ENCODE measurements at regions not wholly inside any gene's neighbourhood (a gene's known extent, or its start where the extent isn't known, plus 50 kb on each side); places are given as distances from the start of the nearest gene placed in this dataset.
"Not testable (repeated sequence)": the region's sequence is repeated elsewhere in the genome, so short reads cannot be mapped to it uniquely, and the experiment has no call there.

DNA sequence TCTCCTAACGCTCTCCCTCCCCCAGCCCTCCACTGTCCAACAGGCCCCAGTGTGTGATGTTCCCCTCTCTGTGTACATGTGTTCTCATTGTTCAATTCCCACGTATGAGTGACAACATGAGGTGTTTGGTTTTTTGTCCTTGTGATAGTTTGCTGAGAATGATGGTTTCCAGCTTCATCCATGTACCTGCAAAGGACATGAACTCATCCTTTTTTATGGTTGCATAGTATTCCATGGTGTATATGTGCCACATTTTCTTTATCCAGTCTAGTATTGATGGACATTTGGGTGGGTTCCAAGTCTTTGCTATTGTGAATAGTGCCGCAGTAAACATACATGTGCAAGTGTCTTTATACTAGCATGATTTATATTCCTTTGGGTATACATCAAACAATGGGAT is 347.4 kb downstream of the MAGEE1 start:
- DNase-seq (ENCODE audit: low read depth in 2 of 3, low spot score in 2 of 3), result not testable (repeated sequence)

DNA sequence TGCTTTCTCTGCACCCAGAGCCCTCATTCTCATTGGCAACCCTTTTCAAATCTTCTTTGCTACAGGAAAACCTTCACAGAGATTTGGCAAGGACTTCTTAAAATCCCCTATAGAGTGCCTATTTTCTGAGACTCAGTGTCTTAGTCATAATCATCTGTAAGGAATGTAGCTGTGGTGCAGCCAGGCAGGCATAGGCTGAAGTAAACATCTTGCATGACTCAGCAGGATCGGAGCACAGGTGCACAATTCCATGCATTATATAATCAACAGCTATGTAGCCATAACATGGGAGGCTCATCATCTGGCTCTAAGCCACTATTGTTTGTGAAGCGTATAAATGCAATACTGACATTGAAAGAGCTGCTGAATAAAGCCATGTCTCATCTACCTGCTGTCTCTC is 368.8 kb downstream of the MAGEE1 start:
- DNase-seq (ENCODE audit: low read depth in 2 of 3, low spot score in 2 of 3), result no peak

DNA sequence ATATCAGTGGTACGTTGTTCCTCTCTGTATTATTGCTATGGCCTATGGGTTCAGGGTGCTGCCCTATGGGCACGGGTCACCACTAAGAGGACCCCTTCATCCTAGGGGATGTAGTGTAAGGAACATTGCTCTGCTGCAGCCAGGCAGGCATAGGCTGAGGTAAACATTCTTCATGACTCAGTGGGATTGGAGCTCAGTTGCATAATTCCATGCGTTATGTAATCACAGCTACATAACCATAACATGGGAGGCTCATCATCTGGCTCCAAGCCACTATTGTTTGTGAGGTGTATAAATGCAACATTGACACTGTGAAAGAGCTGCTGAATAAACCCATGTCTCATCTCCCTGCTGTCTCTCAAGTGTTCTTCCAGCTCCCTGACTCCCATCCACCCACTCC is 375.2 kb downstream of the MAGEE1 start:
- no peak for DNase-seq (ENCODE audit: low read depth in 2 of 3, low spot score in 2 of 3)

DNA sequence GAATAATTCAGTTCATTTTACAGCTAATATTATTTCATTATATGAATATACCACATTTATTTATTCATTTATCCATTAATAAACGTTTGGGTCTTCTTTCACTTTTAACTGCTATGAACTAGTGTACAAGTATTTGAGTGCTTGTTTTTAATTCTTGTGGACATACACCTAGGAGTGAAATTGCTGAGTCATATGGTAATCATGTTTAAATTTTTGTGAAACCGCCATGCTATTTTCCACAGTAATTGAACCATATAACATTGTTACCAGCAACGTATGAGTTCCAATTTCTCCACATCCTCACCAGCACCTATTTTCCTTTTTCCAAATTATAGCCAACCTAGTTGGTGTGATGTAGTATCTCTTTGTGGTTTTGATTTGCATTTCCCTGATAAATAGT is 388.2 kb downstream of the MAGEE1 start:
- no peak for DNase-seq (ENCODE audit: low read depth in 2 of 3, low spot score in 2 of 3)

DNA sequence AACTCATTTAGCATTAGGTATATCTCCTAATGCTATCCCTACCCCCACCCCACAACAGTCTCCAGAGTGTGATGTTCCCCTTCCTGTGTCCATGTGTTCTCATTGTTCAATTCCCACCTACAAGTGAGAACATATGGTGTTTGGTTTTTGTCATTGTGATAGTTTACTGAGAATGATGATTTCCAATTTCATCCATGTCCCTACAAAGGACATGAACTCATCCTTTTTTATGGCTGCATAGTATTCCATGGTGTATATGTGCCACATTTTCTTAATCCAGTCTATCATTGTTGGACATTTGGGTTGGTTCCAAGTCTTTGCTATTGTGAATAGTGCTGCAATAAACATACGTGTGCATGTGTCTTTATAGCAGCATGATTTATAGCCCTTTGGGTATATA is 389.8 kb downstream of the MAGEE1 start:
- DNase-seq (ENCODE audit: low read depth in 2 of 3, low spot score in 2 of 3), result not testable (repeated sequence)

DNA sequence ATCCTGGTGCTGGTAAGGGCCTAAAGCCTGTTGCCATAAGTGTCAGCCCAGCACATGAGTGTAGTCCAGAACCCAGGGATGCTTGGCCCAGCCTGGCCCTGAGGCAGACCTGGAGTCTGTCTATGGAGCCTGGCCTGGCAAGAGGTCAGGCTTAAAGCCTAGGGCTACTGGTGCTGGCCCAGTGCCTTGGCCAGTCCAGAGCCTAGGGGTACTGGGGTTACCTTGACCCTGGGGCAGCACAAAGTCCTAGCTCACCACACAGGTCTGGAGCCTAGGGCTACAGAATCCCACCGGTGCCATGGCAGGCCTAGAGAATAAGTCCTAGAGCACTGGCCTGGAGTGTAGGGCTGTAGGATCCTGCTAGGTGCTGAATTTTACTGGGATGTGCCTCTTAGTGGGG is 393.8 kb downstream of the MAGEE1 start:
- DNase-seq (ENCODE audit: low read depth in 2 of 3, low spot score in 2 of 3), result no peak

DNA sequence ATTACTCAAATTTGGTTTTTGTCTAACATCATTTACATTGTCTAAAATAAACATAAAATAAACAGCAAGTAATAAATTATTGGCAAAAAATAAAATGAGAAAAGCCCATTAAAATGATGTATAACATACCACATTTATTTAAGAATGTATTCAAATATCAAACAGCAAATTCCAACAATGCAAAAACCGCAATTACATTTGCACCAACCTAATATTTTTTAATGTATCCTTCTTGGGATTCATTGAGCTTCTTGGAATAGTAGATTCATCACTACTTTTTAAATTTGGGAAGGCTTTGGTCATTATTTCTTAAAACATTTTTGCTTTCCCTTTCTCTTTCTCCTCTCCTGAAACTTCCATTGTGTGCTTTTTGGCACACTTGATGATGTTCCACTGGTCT is 400.2 kb downstream of the MAGEE1 start:
- DNase-seq (ENCODE audit: low read depth in 2 of 3, low spot score in 2 of 3), result no peak

DNA sequence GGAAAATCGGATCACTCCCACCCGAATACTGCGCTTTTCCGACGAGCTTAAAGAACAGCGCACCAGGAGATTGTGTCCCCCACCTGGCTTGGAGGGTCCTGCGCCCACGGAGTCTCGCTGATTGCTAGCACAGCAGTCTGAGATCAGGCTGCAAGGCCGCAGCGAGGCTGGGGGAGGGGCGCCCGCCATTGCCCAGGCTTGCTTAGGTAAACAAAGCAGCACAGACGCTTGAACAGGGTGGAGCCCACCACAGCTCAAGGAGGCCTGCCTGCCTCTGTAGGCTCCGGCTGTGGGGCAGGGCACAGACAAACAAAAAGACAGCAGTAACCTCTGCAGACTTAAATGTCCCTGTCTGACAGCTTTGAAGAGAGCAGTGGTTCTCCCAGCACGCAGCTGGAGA is 413.4 kb downstream of the MAGEE1 start:
- DNase-seq (ENCODE audit: low read depth in 2 of 3, low spot score in 2 of 3), result not testable (repeated sequence)

DNA sequence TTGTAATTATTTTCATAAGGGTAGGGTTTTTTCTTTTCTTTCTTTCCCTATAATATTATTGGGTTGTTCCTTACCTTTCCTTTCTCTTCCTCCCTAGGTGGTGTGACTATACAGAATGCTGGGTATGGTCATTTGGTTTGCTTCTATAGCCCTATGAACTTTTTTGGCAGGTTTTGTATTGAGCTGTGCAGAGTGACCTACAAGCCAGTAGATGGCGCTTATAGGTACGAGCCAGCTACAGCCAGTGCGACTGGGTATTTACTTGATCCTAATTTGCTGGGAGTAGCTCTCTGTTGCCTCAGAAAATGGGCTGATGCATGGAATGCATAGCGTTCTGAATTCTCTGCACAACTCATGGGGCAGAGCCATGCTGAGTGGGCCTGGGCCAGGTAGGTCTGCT is 423.3 kb downstream of the MAGEE1 start:
- no peak for DNase-seq (ENCODE audit: low read depth in 2 of 3, low spot score in 2 of 3)

DNA sequence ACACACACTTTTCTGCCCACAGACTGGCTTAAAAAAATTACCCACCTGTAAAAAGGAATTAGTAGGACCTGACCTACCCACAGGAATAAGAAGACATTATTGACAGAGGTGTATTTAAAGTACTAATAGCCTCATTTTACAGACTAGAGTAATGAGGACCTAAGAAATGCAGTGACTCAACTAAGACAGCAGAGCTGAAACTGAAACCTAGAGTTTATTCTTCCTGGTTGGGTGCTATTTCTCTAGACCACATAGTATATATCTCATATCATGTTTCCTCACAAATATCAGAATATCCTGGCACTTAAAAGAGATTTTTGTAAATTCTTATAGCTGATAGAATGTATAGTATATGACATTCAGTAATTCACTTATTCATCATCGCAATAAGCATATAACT is 435.0 kb downstream of the MAGEE1 start:
- no peak for DNase-seq (ENCODE audit: low read depth in 2 of 3, low spot score in 2 of 3)

DNA sequence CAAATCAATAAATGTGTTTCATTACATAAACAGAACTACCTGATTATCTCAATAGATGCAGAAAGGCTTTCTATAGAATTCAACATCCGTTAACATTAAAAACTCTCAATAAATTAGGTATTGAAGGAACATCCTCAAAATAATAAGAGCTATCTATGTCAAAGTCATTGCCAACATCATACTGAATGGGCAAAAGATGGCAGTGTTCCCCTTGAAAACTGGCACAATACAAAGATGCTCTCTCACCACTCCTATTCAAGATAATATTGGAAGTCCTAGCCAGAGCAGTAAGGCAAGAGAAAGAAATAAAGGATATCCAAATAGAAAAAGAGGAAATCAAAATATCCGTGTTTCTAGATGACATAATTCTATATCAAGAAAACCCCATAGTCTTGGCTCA is 466.4 kb downstream of the MAGEE1 start:
- DNase-seq (ENCODE audit: low read depth in 2 of 3, low spot score in 2 of 3), result peak in 2 of 3 donors; percentile 2 to 4

DNA sequence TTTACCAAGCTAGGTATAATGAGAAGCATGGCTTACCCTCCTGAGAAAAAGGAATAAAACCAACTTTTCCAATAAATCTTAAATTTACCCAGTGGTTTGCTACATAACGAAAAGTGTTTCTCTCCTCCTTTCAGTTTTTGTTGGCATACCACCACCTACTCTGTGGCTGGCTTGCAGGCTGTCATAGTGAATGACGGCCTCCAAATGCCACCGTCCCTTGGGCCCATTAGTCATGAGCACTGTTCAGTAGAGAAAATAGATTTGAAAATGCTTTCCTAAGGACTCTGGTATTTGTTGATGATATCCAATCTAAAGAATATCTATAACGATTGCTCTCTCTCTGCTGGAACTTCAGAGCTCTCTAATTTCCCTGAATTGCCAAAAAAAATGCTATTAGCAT is 488.3 kb downstream of the MAGEE1 start:
- no peak for DNase-seq (ENCODE audit: low read depth in 2 of 3, low spot score in 2 of 3)

DNA sequence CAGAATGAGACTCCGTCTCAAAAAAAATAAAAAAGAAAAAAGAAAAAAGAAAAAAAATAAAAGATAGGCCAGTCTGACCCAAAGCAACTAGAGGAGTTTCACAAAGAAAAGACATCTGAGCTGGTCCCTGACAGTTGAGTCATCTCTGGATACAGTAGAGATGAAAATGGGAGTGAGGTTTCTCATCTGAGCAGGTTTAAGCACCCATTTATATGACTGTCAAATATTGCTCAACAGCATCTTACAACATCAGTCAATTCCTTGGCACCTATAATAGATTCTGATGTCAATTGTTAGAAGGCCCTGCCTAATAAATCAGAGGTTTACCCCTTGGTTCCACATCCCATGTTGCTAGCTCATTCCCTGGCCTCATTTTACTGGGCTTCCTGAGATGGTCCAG is 490.5 kb downstream of the MAGEE1 start:
- DNase-seq (ENCODE audit: low read depth in 2 of 3, low spot score in 2 of 3), result no peak

DNA sequence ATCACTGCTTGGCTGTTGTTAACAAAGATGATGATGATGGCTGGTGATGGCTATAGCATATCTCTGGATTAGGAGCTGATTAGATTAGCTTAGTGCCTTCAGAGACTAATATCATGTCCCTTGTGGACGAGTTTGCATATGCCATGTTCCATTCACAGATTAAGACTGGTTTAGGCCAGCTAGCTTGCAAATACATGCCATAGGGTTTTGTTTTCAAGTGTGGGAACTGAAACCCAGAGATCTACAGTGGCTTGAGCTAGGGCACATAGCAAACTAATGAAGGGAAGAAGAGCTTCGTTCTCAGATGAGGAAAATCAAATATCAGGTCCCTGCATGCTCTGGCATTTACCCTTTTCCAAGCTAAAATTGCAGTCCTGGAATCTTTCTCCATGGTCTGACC is 492.3 kb downstream of the MAGEE1 start:
- no peak for DNase-seq (ENCODE audit: low read depth in 2 of 3, low spot score in 2 of 3)

DNA sequence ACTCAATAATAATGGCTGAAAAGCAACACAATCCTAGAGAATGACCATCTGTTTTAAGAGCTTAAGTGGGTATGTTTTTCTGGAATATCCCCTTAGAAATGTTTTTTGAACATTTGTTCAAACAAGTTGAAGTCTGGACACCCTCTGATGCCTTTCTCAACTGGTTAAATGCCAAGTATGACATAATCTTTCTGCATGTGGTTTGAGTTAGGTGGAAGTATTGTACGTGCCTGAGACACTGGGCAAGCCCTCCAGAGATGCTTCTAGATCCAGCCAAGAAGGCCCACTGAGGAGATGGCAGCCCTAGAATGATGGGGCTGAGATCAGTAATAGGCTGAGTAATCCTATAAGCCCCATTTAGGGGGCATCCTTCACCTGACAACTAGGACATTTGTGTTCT is 493.1 kb downstream of the MAGEE1 start:
- no peak for DNase-seq (ENCODE audit: low read depth in 2 of 3, low spot score in 2 of 3)

DNA sequence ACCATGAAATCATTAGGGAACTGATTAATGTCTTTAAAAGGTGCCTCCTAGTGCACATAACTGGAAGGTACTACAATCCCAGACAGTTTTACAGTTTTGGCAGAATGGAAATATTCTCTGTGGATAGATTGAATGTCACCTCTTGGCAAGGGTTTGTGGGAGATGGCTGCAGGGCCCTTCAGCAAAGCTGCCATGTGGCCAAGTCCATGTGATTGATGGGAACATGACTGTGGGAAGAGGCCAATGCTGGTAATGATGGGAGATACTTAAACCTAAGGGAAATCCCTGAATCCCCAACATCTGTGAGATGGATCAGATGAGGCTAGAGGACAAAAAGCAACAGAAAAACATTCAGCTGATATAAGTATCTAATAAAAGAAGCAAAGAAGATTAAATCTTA is 493.7 kb downstream of the MAGEE1 start:
- DNase-seq (ENCODE audit: low read depth in 2 of 3, low spot score in 2 of 3), result no peak

DNA sequence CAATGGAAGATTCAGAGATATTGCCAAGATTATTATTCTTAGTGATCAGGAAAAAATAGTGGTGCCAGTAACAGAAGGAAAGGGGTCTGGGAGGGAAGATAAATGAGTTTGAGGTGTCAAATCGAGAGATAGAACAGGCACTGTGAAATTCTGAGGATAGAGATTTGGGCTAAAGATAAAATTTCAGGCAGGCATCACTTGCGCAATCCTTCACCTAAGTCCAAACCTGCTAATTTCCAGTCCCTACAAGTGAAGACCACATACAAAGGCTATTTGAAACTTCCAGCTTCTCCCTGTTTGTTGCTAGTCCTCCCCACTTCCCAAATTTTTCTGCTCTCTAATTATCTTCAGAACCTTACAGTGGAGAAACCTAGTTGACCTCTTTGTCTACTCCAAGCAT is 494.6 kb downstream of the MAGEE1 start:
- no peak for DNase-seq (ENCODE audit: low read depth in 2 of 3, low spot score in 2 of 3)

DNA sequence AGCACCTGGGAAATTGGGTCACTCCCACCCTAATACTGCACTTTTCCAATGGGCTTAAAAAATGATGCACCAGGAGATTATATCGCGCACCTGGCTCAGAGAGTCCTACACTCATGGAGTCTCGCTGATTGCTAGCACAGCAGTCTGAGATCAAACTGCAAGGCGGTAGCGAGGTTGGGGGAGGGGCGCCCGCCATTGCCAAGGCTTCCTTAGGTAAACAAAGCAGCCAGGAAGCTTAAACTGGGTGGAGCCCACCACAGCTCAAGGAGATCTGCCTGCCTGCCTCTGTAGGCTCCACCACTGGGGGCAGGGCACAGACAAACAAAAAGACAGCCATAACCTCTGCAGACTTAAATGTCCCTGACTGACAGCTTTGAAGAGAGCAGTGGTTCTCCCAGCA is 497.1 kb downstream of the MAGEE1 start:
- not testable (repeated sequence) for DNase-seq (ENCODE audit: low read depth in 2 of 3, low spot score in 2 of 3)

DNA sequence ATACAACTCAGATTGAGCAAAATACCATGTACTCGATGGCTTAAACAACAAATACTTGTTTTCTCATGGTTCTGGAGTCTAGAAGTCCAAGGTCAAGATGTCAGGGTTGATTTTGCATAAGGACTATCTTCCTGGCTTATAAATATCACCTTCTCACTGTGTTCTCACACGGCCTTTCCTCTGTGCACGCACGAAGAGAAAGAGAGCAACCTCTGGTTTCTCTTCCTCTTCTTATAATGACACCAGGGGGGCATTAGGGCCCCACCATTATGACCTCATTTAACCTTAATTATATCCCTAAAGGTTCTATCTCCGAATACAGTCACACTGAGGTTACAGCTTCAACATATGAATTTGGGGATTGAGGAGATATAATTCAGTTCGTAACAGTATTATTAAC is 504.0 kb downstream of the MAGEE1 start:
- DNase-seq (ENCODE audit: low read depth in 2 of 3, low spot score in 2 of 3), result no peak

DNA sequence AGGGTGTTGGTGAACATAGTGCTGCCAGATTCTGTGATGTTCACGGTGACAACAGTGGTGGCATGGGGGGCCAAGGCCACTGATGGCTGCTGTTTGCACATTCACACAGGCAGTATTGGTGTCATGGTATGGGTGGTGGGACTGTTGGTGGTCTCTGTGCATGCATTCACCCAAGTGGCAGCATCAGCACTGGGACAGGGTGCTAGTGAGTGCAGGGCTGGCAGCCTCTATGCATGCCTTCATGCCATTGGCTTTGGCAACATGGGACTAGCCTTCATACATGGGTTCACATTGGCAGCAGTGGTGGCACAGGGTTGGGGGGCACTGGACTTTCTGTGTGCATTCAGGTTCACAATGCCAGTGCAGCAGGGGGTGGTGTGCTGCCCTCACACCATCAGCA is 489.7 kb upstream of the FGF16 start:
- no peak for DNase-seq (ENCODE audit: low read depth in 2 of 3, low spot score in 2 of 3)

DNA sequence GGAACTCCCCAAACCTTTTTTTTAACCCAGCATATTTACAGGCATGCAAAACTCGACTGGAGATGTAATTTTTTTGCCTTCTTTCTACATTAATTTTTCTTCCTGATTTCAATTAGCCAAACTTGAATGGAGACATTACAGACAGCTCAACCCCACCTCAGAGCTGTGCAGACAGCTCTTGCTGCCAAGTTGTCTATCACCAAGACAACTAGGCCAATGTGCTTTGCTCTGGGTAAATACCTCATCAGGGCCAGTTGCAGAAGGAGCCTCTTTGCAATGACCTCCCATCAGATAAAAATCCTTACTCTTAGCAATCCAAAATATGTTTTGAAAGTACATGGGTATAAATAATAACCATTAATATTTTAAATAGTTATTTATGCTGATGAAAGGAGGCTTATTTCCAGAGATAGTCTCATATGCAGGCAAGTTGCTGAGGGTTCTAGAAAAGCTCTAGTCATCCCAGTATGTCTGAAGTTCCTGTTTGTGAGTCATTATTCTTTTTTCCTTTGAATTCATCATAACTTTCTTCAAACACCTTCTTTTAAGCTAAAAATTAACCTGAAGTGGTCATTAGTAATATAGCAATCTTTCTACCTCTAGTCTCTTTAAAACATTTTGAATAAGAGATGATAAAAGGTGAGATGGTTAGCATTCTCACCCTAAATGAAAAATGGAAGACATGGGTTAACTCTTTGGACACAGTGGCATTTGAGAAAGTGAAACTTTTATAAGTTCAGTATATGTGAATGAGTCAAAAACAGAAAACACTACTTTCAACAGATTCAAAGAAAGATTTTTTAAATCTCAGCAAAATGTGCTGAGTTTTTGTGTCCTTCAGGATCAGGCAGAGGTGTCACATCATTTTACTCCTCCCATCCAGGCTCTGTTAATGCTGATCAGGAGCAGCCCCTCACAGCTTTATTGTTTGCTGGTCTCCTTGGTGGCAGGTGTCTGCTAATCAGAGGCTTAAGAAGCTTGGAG is 475.5 kb upstream of the FGF16 start:
- no peak for DNase-seq (ENCODE audit: low read depth in 2 of 3, low spot score in 2 of 3)

DNA sequence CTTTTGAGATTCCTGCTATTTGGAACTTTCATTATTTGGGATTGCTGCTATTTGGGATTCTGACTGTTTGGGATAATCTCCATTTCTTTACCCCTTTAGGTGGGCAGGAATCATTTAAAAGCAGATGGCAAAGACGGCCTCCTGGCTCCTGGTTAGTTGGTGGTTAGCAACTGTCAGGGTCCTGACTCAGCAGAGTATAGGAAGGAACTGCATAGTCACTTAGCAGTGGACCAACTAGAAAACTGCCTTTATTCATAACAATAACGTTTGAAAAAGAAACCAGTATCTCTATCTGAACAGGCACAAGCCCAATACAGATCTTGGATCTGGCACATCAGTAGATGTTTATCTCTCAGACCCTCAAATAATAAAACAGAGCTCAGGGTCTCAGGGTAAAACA is 469.7 kb upstream of the FGF16 start:
- peak in 2 of 3 donors; percentile 35 to 54 for DNase-seq (ENCODE audit: low read depth in 2 of 3, low spot score in 2 of 3)

DNA sequence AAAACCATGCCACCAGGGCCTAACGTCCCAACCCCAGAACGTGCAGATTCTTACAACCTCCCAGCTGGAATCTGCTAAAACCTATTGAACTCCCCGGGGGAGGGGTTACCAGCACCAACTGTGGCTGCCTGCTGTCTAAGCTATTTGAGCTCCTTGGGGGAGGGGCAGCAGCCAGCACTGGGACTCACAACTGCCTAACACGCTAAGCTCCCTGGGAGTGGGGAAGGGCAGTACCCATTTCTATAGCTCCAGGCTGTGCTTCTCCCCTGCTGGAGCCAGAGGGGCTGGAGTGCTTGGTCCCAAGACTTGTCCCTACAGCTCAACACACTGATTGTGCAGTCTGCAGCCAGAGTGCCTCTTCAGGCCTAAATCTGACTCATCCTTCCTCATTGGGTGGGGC is 459.8 kb upstream of the FGF16 start:
- DNase-seq (ENCODE audit: low read depth in 2 of 3, low spot score in 2 of 3), result no peak

All from hematopoietic multipotent progenitor cell (in vitro differentiated cells).